Ovary (tissue), 7 donors: ENCODE measurements at regions not wholly inside any gene's neighbourhood (a gene's known extent, or its start where the extent isn't known, plus 50 kb on each side); places are given as distances from the start of the nearest gene placed in this dataset.

Source experiments
- DNase-seq, 5 donors: peaks; one replicate each; pipeline ENCODE4 v3.0.0-alpha.2; 2019 to 2020
- H3K27ac ChIP-seq, 2 donors: fragments of 200-600 bp; one replicate each; pipeline versions ENCODE4 v1.5.1 to v1.8.0; 2019 to 2022
- H3K27me3 ChIP-seq: fragments of 200-600 bp; one replicate; pipeline ENCODE4 v1.8.0; 2022
- H3K36me3 ChIP-seq: fragments of 200-600 bp; sonication (generic); one replicate; pipeline ENCODE4 v1.5.1; 2019
- H3K4me1 ChIP-seq: one replicate; pipeline ENCODE4 v1.8.1; 2013; ENCODE audit warnings: mild to moderate bottlenecking, moderate library complexity; ENCODE audit not compliant: insufficient read depth
- H3K4me3 ChIP-seq: fragments of 200-600 bp; sonication (generic); one replicate; pipeline ENCODE4 v1.5.1; 2017
- H3K9me3 ChIP-seq, 2 donors: fragments of 200-600 bp in 1 of 2; sonication (generic) in 1 of 2; one replicate each; pipeline versions ENCODE4 v1.5.1 to v1.8.1; 2013 to 2019; ENCODE audit warnings: mild to moderate bottlenecking in 1 of 2, moderate library complexity in 1 of 2
- EP300 ChIP-seq: sonication (generic); formaldehyde crosslinking; IDR thresholded peaks from one replicate; pipeline ENCODE4 v1.6.1; 2017; ENCODE audit warnings: antibody characterized with exemption
- POLR2A ChIP-seq: fragments of 450-650 bp; IDR thresholded peaks from one replicate; pipeline ENCODE4 v1.6.1; 2017; ENCODE audit warnings: antibody characterized with exemption, mild to moderate bottlenecking, moderate library complexity
- WGBS, 3 donors: extraction: QIAGEN DNeasy Blood & Tissue Kit in 1 of 3; methylation state at CpG; one replicate each; pipeline versions ENCODE4 v1.1.5 to v1.1.7; 2013 to 2017; 5-methylcytosine and 5-hydroxymethylcytosine counted together
- intact Hi-C, 4 donors: fragments of 100-400 bp; cut with DNase I; formaldehyde crosslinking; loops; one replicate each; pipeline versions ENCODE4 v1.11.0 to v1.15.1; 2022 to 2023
- TF ChIP-seq, protein P1 (sequence below), 3 donors: fragments of 450-650 bp in 2 of 3; fragments of 200-600 bp in 1 of 3; IDR thresholded peaks; one replicate each; pipeline versions ENCODE4 v1.5.1 to v1.8.0; 2016 to 2022; ENCODE audit warnings: antibody characterized with exemption in 3 of 3, mild to moderate bottlenecking in 1 of 3
- donor health status: DM: no; HTN: no; CAD: no; lungs with moderate emphysema.
- donor health status: DM: no; HTN: no; CAD: no.
- donor health status: Bipolar disorder and iron deficiency.
- donor health status: DM: no; HTN: no; CAD: no.
- donor health status: DM: yes; HTN: yes; CAD: no.

DNA sequence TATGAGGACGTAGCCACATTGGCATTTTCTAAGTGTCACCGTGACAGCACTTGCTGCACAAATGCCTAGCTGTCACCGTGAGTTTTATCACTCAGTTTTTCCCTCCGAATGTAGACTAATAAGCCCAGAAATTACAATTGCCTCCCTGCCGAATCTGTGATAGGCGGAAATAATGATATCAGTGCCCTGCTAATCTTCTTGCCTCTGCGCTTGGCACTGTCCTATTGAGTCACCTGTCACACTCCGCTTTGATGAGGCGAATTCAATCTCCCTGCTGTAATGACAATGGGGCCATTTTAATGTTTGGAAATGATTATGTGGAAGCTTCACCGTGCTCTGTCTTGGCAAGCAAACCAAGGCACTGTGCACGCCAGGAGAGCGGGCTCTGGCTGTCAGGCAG lies 112.8 kb downstream of the LINC00237 start:
- WGBS, 3 donors: 83 to 84% (median 84%) methylated on average over 12 of the region's 12 CpGs
- intact Hi-C loops: no loop called here
- TF ChIP-seq EP300: no peak
- no peaks in the 10 kb centered on the region for H3K9me3 ChIP-seq
- no peaks in the 10 kb centered on the region for H3K27me3 ChIP-seq
- no peak for DNase-seq
- no peaks in the 10 kb centered on the region for H3K36me3 ChIP-seq
- no peak overlapping the region for H3K27ac ChIP-seq
- no peak overlapping the region for H3K4me3 ChIP-seq
- no peaks in the 10 kb centered on the region for H3K4me1 ChIP-seq

GRCh38 chr20:20992686-20993360 lies 113.3 kb downstream of the LINC00237 start:
- DNase-seq: no peak
- Histone ChIP-seq H3K27ac (no peak overlapping the region), H3K4me1 (no peaks in the 10 kb centered on the region), H3K36me3 (no peaks in the 10 kb centered on the region), H3K4me3 (no peak overlapping the region), H3K9me3 (no peaks in the 10 kb centered on the region), H3K27me3 (no peaks in the 10 kb centered on the region)
- 80 to 84% (median 81%) methylated on average over 15 of the region's 15 CpGs for WGBS, 3 donors
- intact Hi-C loops: no loop called here
- TF ChIP-seq POLR2A (no peak), EP300 (no peak)
- TF ChIP-seq, protein P1, sequence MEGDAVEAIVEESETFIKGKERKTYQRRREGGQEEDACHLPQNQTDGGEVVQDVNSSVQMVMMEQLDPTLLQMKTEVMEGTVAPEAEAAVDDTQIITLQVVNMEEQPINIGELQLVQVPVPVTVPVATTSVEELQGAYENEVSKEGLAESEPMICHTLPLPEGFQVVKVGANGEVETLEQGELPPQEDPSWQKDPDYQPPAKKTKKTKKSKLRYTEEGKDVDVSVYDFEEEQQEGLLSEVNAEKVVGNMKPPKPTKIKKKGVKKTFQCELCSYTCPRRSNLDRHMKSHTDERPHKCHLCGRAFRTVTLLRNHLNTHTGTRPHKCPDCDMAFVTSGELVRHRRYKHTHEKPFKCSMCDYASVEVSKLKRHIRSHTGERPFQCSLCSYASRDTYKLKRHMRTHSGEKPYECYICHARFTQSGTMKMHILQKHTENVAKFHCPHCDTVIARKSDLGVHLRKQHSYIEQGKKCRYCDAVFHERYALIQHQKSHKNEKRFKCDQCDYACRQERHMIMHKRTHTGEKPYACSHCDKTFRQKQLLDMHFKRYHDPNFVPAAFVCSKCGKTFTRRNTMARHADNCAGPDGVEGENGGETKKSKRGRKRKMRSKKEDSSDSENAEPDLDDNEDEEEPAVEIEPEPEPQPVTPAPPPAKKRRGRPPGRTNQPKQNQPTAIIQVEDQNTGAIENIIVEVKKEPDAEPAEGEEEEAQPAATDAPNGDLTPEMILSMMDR (IDR thresholded peaks at IDR 0.05): no peak

DNA sequence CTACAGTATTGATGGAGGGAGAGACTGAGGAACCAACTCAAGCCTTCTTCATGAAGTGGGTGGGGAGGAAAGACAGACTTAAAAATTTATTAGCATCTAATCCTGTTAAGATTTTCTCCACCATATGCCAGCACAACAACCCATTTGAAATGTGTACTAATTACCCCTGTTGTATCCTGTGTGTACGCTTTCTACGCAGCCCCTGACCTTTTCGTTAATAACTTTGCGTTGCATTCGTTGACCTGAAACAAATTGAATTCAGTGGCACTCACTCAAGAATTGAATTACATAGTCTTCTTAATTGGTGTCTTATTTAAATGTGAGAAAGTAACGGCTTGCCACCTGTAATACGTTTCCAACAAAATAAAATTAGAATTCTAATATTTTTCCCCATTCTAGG lies 113.9 kb downstream of the LINC00237 start:
- no peak overlapping the region for H3K4me3 ChIP-seq
- no peak overlapping the region for H3K27ac ChIP-seq
- intact Hi-C loops: no loop called here
- no peaks in the 10 kb centered on the region for H3K4me1 ChIP-seq
- no peaks in the 10 kb centered on the region for H3K27me3 ChIP-seq
- TF ChIP-seq, protein P1 (IDR thresholded peaks at IDR 0.05): no peak
- TF ChIP-seq EP300 (no peak), POLR2A (no peak)
- WGBS, 3 donors: 86 to 89% (median 87%) methylated on average over 7 of the region's 7 CpGs
- no peaks in the 10 kb centered on the region for H3K9me3 ChIP-seq
- DNase-seq: no peak
- no peaks in the 10 kb centered on the region for H3K36me3 ChIP-seq

DNA sequence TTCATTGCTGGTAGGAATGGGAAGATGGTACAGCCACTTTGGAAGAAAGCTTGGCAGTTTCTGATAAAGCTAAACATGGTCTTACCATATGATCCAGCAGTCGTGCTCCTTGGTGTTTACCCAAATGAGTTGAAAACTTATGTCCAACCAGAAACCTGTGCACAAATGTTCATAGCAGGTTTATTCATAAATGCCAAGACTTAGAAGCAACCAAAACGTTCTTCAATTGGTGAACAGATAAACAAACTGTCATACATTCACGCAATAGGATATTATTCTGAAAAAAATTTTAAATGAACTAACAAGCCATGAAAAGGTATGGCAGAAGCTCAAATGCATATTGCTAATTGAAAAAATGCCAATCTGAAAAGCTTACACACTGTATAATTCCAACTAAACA lies 117.1 kb downstream of the LINC00237 start:
- H3K4me1 ChIP-seq: no peaks in the 10 kb centered on the region
- intact Hi-C loops: no loop called here
- DNase-seq: no peak
- H3K27ac ChIP-seq: no peak overlapping the region
- no peak overlapping the region for H3K4me3 ChIP-seq
- no peaks in the 10 kb centered on the region for H3K36me3 ChIP-seq
- H3K9me3 ChIP-seq: no peaks in the 10 kb centered on the region
- no peaks in the 10 kb centered on the region for H3K27me3 ChIP-seq
- 62 to 71% (median 63%) methylated on average over 3 of the region's 3 CpGs for WGBS, 3 donors
- TF ChIP-seq, protein P1 (IDR thresholded peaks at IDR 0.05): no peak

DNA sequence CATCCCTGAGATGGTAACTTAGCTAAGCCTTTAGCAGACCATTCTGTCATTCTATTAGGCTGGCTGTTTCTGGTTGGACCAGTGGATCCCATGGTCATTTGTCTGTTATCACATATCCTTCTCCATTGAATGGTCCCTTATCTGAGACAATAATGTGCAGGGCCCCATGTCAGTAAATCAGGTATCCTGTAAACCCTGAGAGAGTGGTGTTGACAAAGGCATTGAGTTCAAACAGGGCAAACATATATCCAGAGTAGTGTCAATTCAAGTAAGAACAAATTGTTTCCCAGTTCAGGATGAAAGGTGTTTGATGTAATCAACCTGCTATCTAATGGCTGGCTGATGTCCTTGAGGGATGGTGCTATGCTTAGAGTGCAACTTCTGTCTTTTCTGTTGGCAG lies 126.2 kb downstream of the LINC00237 start:
- no peaks in the 10 kb centered on the region for H3K36me3 ChIP-seq
- no peaks in the 10 kb centered on the region for H3K4me1 ChIP-seq
- H3K27ac ChIP-seq: no peak overlapping the region
- TF ChIP-seq EP300: no peak
- TF ChIP-seq, protein P1 (IDR thresholded peaks at IDR 0.05): no peak
- no peak for TF ChIP-seq POLR2A
- H3K9me3 ChIP-seq: no peaks in the 10 kb centered on the region
- intact Hi-C loops: no loop called here
- no peak overlapping the region for H3K4me3 ChIP-seq
- no peaks in the 10 kb centered on the region for H3K27me3 ChIP-seq
- no peak for DNase-seq
